ENCODE measurements at regions not wholly inside any gene's neighbourhood (a gene's known extent, or its start where the extent isn't known, plus 50 kb on each side); places are given as distances from the start of the nearest gene placed in this dataset.

GRCh38 chr11:10993186-10993585 lies 135.3 kb upstream of the ZBED5 start:
- no peaks in the 10 kb centered on the region for H3K27me3 ChIP-seq (ENCODE audit: control insufficient read depth, insufficient read depth, low read length, poor library complexity, severe bottlenecking)
- peaks cover 2% of the 10 kb centered on the region for H3K9me3 Mint-ChIP-seq
- H3K27me3 Mint-ChIP-seq (ENCODE audit: insufficient read depth), result no peaks in the 10 kb centered on the region
- H3K4me3 ChIP-seq (ENCODE audit: low read length), result no peak overlapping the region
- no peak overlapping the region for H3K27ac Mint-ChIP-seq
- no peaks in the 10 kb centered on the region for H3K9me3 ChIP-seq (ENCODE audit: control insufficient read depth, low read length)
- TF ChIP-seq, protein P1, sequence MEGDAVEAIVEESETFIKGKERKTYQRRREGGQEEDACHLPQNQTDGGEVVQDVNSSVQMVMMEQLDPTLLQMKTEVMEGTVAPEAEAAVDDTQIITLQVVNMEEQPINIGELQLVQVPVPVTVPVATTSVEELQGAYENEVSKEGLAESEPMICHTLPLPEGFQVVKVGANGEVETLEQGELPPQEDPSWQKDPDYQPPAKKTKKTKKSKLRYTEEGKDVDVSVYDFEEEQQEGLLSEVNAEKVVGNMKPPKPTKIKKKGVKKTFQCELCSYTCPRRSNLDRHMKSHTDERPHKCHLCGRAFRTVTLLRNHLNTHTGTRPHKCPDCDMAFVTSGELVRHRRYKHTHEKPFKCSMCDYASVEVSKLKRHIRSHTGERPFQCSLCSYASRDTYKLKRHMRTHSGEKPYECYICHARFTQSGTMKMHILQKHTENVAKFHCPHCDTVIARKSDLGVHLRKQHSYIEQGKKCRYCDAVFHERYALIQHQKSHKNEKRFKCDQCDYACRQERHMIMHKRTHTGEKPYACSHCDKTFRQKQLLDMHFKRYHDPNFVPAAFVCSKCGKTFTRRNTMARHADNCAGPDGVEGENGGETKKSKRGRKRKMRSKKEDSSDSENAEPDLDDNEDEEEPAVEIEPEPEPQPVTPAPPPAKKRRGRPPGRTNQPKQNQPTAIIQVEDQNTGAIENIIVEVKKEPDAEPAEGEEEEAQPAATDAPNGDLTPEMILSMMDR (conservative IDR thresholded peaks at IDR 0.05), result no peak
- H3K36me3 Mint-ChIP-seq (ENCODE audit: low read depth), result no peaks in the 10 kb centered on the region
- H3K9ac ChIP-seq (ENCODE audit: extremely low read depth, low read length, poor library complexity, severe bottlenecking), result no peak overlapping the region
- no peaks in the 10 kb centered on the region for H3K4me1 ChIP-seq (ENCODE audit: control insufficient read depth, insufficient read depth, low read length)
- DNase-seq, result no peak
- H3K4me3 Mint-ChIP-seq, result no peak overlapping the region
- H3K4me1 Mint-ChIP-seq, result no peaks in the 10 kb centered on the region
- WGBS, 2 experiments (ENCODE audit: insufficient coverage in 1 of 2, insufficient read length in 1 of 2), result 68% methylated on average over 3 of the region's 3 CpGs; no CpG with 5 or more reads in 1 of the 2 experiments
- H3K36me3 ChIP-seq (ENCODE audit: control insufficient read depth, insufficient read depth, low read length), result no peaks in the 10 kb centered on the region
- H3K27ac ChIP-seq (ENCODE audit: low read depth, low read length), result no peak overlapping the region

- H3K4me1 Mint-ChIP-seq, result no peaks in the 10 kb centered on the region
- H3K9me3 Mint-ChIP-seq, result peaks cover 2% of the 10 kb centered on the region
- H3K27me3 Mint-ChIP-seq (ENCODE audit: insufficient read depth), result no peaks in the 10 kb centered on the region
- Histone ChIP-seq H3K4me3 (ENCODE audit: low read length) (no peak overlapping the region), H3K36me3 (ENCODE audit: control insufficient read depth, insufficient read depth, low read length) (no peaks in the 10 kb centered on the region), H3K27ac (ENCODE audit: low read depth, low read length) (no peak overlapping the region), H3K4me1 (ENCODE audit: control insufficient read depth, insufficient read depth, low read length) (no peaks in the 10 kb centered on the region), H3K9me3 (ENCODE audit: control insufficient read depth, low read length) (no peaks in the 10 kb centered on the region), H3K9ac (ENCODE audit: extremely low read depth, low read length, poor library complexity, severe bottlenecking) (no peak overlapping the region), H3K27me3 (ENCODE audit: control insufficient read depth, insufficient read depth, low read length, poor library complexity, severe bottlenecking) (no peaks in the 10 kb centered on the region)
- WGBS, 2 experiments (ENCODE audit: insufficient coverage in 1 of 2, insufficient read length in 1 of 2), result 89 to 91% methylated on average over 4 of the region's 4 CpGs
- no peak overlapping the region for H3K4me3 Mint-ChIP-seq
- no peaks in the 10 kb centered on the region for H3K36me3 Mint-ChIP-seq (ENCODE audit: low read depth)
- TF ChIP-seq, protein P1 (conservative IDR thresholded peaks at IDR 0.05), result no peak
- H3K27ac Mint-ChIP-seq, result no peak overlapping the region
- DNase-seq, result no peak
Observed at GRCh38 chr11:10991393-10991792, 133.5 kb upstream of the ZBED5 start.

DNA sequence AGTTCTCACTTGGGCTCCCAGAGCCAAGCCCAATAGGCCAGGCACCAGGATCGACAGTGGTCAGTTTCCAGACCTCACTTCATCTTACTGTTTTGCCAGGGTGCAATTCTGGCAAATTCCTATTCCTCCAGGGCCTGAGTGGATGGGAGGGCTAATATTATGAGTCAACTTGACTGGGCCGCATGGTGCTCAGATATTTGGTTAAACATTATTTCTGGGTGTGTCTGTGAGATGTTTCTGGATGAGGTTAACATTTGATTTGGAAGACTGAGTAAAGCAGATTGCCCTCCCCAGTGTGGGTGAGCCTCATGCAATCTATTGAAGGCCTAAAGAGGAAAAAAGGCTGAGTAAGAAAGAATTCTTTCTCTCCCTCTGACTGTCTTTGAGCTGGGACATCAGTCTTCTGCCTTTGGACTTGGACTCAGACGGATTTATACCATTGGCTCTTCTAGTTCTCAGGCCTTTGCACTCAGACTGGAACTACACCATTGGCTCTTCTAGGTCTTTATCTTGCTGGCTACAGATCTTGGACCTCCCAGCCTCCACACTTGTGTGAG lies 132.9 kb upstream of the ZBED5 start:
- Mint-ChIP-seq H3K27ac (no peak overlapping the region), H3K36me3 (ENCODE audit: low read depth) (no peaks in the 10 kb centered on the region)
- WGBS, 2 experiments (ENCODE audit: insufficient coverage in 1 of 2, insufficient read length in 1 of 2), result 80 to 86% methylated on average over 1 to 3 of the region's 3 CpGs

More for the DNA sequence above, 132.9 kb upstream of the ZBED5 start:
- Histone ChIP-seq H3K4me1 (ENCODE audit: control insufficient read depth, insufficient read depth, low read length) (no peaks in the 10 kb centered on the region), H3K9ac (ENCODE audit: extremely low read depth, low read length, poor library complexity, severe bottlenecking) (no peak overlapping the region), H3K9me3 (ENCODE audit: control insufficient read depth, low read length) (no peaks in the 10 kb centered on the region), H3K4me3 (ENCODE audit: low read length) (no peak overlapping the region), H3K36me3 (ENCODE audit: control insufficient read depth, insufficient read depth, low read length) (no peaks in the 10 kb centered on the region), H3K27ac (ENCODE audit: low read depth, low read length) (no peak overlapping the region), H3K27me3 (ENCODE audit: control insufficient read depth, insufficient read depth, low read length, poor library complexity, severe bottlenecking) (no peaks in the 10 kb centered on the region)
- no peak overlapping the region for H3K4me3 Mint-ChIP-seq
- DNase-seq, result no peak
- TF ChIP-seq, protein P1 (conservative IDR thresholded peaks at IDR 0.05), result no peak
- no peaks in the 10 kb centered on the region for H3K4me1 Mint-ChIP-seq
- peaks cover 2% of the 10 kb centered on the region for H3K9me3 Mint-ChIP-seq
- H3K27me3 Mint-ChIP-seq (ENCODE audit: insufficient read depth), result no peaks in the 10 kb centered on the region
